ENCODE measurements at regions not wholly inside any gene's neighbourhood (a gene's known extent, or its start where the extent isn't known, plus 50 kb on each side); places are given as distances from the start of the nearest gene placed in this dataset.

- DNase-seq (ENCODE audit: low read depth) = peak; percentile 95
- TF ChIP-seq CTCF (IDR thresholded peaks at IDR 0.05; ENCODE audit: insufficient read depth, low read depth, low read length, missing control alignments) = no peak
- H3K4me3 ChIP-seq (ENCODE audit: low read length) = no peak overlapping the region
These were observed 384.3 kb downstream of the SEC16B start for GRCh38 chr1:177585302-177586220.

- no peak for TF ChIP-seq CTCF (IDR thresholded peaks at IDR 0.05; ENCODE audit: insufficient read depth, low read depth, low read length, missing control alignments)
- no peak overlapping the region for H3K4me3 ChIP-seq (ENCODE audit: low read length)
- DNase-seq (ENCODE audit: low read depth) = no peak
These were observed 396.0 kb downstream of the SEC16B start for GRCh38 chr1:177573901-177574300.

GRCh38 chr1:177571485-177572076 lies 398.3 kb downstream of the SEC16B start:
- no peak for DNase-seq (ENCODE audit: low read depth)
- TF ChIP-seq CTCF (IDR thresholded peaks at IDR 0.05; ENCODE audit: insufficient read depth, low read depth, low read length, missing control alignments) = no peak
- no peak overlapping the region for H3K4me3 ChIP-seq (ENCODE audit: low read length)

GRCh38 chr1:177571076-177571475 lies 398.8 kb downstream of the SEC16B start:
- no peak overlapping the region for H3K4me3 ChIP-seq (ENCODE audit: low read length)
- no peak for TF ChIP-seq CTCF (IDR thresholded peaks at IDR 0.05; ENCODE audit: insufficient read depth, low read depth, low read length, missing control alignments)
- DNase-seq (ENCODE audit: low read depth) = no peak

- no peak for TF ChIP-seq CTCF (IDR thresholded peaks at IDR 0.05; ENCODE audit: insufficient read depth, low read depth, low read length, missing control alignments)
- no peak overlapping the region for H3K4me3 ChIP-seq (ENCODE audit: low read length)
- DNase-seq (ENCODE audit: low read depth) = peak; percentile 13
These were observed 398.7 kb downstream of the BRINP2 start for GRCh38 chr1:177569476-177569875.

GRCh38 chr1:177568622-177569021 lies 397.9 kb downstream of the BRINP2 start:
- H3K4me3 ChIP-seq (ENCODE audit: low read length) = no peak overlapping the region
- DNase-seq (ENCODE audit: low read depth) = no peak
- no peak for TF ChIP-seq CTCF (IDR thresholded peaks at IDR 0.05; ENCODE audit: insufficient read depth, low read depth, low read length, missing control alignments)

Data from epithelial cell of esophagus (primary cell).